Keratinocyte (primary cell): ENCODE measurements at regions not wholly inside any gene's neighbourhood (a gene's known extent, or its start where the extent isn't known, plus 50 kb on each side); places are given as distances from the start of the nearest gene placed in this dataset.

ENCODE experiments used
- DNase-seq: peaks from one replicate; pipeline ENCODE4 v3.0.0-alpha.2; 2011; ENCODE audit warnings: low read depth, missing footprints, low spot score
- FAIRE-seq: peaks from 2 replicates; lab custom pipeline; 2011; peaks lifted over from hg19 to GRCh38; lab: Jason Lieb, UNC
- H2AFZ ChIP-seq: 2 replicates; pipeline ENCODE4 v1.6.0; 2012; ENCODE audit warnings: low read length, control low read depth, inconsistent platforms; ENCODE audit not compliant: control insufficient read depth
- H3K27ac ChIP-seq: 2 replicates; pipeline ENCODE4 v1.5.1; 2011; ENCODE audit warnings: low read length; ENCODE audit not compliant: control insufficient read depth, insufficient read depth
- H3K27me3 ChIP-seq: 3 replicates; pipeline ENCODE4 v1.6.0; 2011; ENCODE audit warnings: low read length; ENCODE audit not compliant: control insufficient read depth, insufficient read depth; ENCODE audit errors: extremely low read depth
- H3K36me3 ChIP-seq, 2 experiments: 2 replicates in 1 of 2; 3 replicates in 1 of 2; pipeline ENCODE4 v1.5.1; 2011; ENCODE audit warnings: low read length in 2 of 2, mild to moderate bottlenecking in 1 of 2; ENCODE audit not compliant: control insufficient read depth in 2 of 2, insufficient read depth in 2 of 2; ENCODE audit errors: extremely low read depth in 1 of 2
- H3K4me1 ChIP-seq: 3 replicates; pipeline ENCODE4 v1.5.1; 2011; ENCODE audit warnings: low read length; ENCODE audit not compliant: control insufficient read depth, insufficient read depth; ENCODE audit errors: extremely low read depth
- H3K4me2 ChIP-seq: 3 replicates; pipeline ENCODE4 v1.6.0; 2011; ENCODE audit warnings: low read depth, low read length; ENCODE audit not compliant: control insufficient read depth, insufficient read depth; ENCODE audit errors: extremely low read depth
- H3K4me3 ChIP-seq, 3 experiments: fragments of 200-600 bp in 1 of 3; sonication (generic) in 1 of 3; 2 replicates in 2 of 3; 3 replicates in 1 of 3; pipeline ENCODE4 v1.5.1; 2011 to 2016; ENCODE audit warnings: low read length in 3 of 3, mild to moderate bottlenecking in 3 of 3, control low read depth in 2 of 3, inconsistent platforms in 1 of 3, low read depth in 1 of 3, mixed read lengths in 1 of 3, mixed run types in 1 of 3, moderate library complexity in 1 of 3; ENCODE audit not compliant: control insufficient read depth in 2 of 3, insufficient read depth in 2 of 3; ENCODE audit errors: extremely low read depth in 1 of 3
- H3K79me2 ChIP-seq: 2 replicates; pipeline ENCODE4 v1.6.0; 2012; ENCODE audit warnings: low read length; ENCODE audit not compliant: control insufficient read depth, insufficient read depth
- H3K9ac ChIP-seq: 3 replicates; pipeline ENCODE4 v1.6.0; 2011; ENCODE audit warnings: low read length; ENCODE audit not compliant: control insufficient read depth, insufficient read depth; ENCODE audit errors: extremely low read depth
- H3K9me1 ChIP-seq: 3 replicates; pipeline ENCODE4 v1.6.0; 2011; ENCODE audit warnings: low read length; ENCODE audit not compliant: control insufficient read depth, insufficient read depth; ENCODE audit errors: extremely low read depth
- H3K9me3 ChIP-seq: 2 replicates; pipeline ENCODE4 v1.5.1; 2012; ENCODE audit warnings: low read depth, low read length; ENCODE audit not compliant: control insufficient read depth
- H4K20me1 ChIP-seq: 3 replicates; pipeline ENCODE4 v1.6.0; 2011; ENCODE audit warnings: low read length; ENCODE audit not compliant: control insufficient read depth, insufficient read depth; ENCODE audit errors: extremely low read depth
- EZH2 ChIP-seq: IDR thresholded peaks from one replicate; pipeline ENCODE4 v1.6.1; 2012; ENCODE audit warnings: inconsistent platforms, mild to moderate bottlenecking, low read length, moderate library complexity
- dilution Hi-C: fragments of 300-500 bp; cut with MboI; formaldehyde crosslinking; loops from one replicate; pipeline ENCODE4 v1.7.0; 2020; ENCODE audit warnings: low sequenced_read_pairs; ENCODE audit not compliant: extremely low pct_ligation_motif_present
- TF ChIP-seq, protein P1 (sequence below), 3 experiments: IDR thresholded peaks in 1 of 3; conservative IDR thresholded peaks in 1 of 3; optimal IDR thresholded peaks in 1 of 3; 2 replicates in 2 of 3; 3 replicates in 1 of 3; pipeline versions ENCODE3 to v1.5.1; 2011; ENCODE audit warnings: low read length in 3 of 3, mild to moderate bottlenecking in 3 of 3, moderate library complexity in 2 of 3, control low read depth in 1 of 3, inconsistent platforms in 1 of 3; ENCODE audit not compliant: insufficient read depth in 2 of 3; ENCODE audit errors: extremely low read depth in 1 of 3

DNA sequence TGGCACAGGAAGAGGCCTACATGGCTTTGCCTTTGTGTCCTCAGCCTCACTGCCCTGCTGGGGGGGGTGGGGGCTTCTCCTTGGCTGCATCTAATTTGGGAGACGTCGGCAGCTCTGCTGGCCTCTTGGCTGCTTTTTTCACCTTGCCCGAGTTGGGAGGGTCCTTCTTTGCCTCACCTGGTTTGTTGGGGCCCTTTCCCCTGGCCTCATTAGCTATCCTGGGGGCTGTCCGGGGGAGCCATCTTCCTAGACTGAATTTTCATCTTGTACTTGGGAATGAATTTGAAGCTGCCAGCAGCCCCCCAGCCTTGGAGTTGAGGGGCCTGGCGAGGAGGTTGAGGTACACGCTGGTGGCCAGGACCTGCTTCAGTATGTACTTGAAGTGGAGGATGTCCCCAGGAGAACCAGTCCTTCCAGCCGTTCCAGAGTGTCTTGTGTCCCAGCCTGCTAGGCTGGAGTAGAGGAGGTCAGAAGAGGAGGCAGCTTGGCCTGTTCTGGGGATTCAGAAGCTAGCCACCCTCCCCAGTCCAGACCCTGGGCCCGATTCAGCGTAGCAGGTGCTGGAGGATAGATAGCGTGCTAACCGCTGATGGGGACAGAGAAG, 70.7 kb upstream of the VASH1 start:
- DNase-seq (no peak), FAIRE-seq (no peak)
- Histone ChIP-seq H3K36me3 (no peaks in the 10 kb centered on the region), H3K4me2 (no peak overlapping the region), H3K9me3 (peaks cover 6% of the 10 kb centered on the region), H3K9me1 (no peaks in the 10 kb centered on the region), H3K4me1 (no peaks in the 10 kb centered on the region), H4K20me1 (no peaks in the 10 kb centered on the region), H2AFZ (no peak overlapping the region), H3K4me3 (no peak overlapping the region), H3K27ac (no peak overlapping the region), H3K9ac (no peak overlapping the region), H3K27me3 (no peaks in the 10 kb centered on the region), H3K79me2 (no peaks in the 10 kb centered on the region)
- TF ChIP-seq, protein P1, sequence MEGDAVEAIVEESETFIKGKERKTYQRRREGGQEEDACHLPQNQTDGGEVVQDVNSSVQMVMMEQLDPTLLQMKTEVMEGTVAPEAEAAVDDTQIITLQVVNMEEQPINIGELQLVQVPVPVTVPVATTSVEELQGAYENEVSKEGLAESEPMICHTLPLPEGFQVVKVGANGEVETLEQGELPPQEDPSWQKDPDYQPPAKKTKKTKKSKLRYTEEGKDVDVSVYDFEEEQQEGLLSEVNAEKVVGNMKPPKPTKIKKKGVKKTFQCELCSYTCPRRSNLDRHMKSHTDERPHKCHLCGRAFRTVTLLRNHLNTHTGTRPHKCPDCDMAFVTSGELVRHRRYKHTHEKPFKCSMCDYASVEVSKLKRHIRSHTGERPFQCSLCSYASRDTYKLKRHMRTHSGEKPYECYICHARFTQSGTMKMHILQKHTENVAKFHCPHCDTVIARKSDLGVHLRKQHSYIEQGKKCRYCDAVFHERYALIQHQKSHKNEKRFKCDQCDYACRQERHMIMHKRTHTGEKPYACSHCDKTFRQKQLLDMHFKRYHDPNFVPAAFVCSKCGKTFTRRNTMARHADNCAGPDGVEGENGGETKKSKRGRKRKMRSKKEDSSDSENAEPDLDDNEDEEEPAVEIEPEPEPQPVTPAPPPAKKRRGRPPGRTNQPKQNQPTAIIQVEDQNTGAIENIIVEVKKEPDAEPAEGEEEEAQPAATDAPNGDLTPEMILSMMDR (optimal IDR thresholded peaks at IDR 0.05 in 1 of 3, IDR thresholded peaks at IDR 0.05 in 1 of 3, conservative IDR thresholded peaks at IDR 0.05 in 1 of 3; ENCODE audit: extremely low read depth in 1 of 3, insufficient read depth in 2 of 3, low read length in 3 of 3) = no peak
- TF ChIP-seq EZH2 = no peak
- dilution Hi-C loops = no loop called here

- Histone ChIP-seq H3K9me3 (no peaks in the 10 kb centered on the region), H3K4me2 (no peak overlapping the region), H3K4me1 (no peaks in the 10 kb centered on the region), H3K9me1 (no peaks in the 10 kb centered on the region), H3K27me3 (no peaks in the 10 kb centered on the region), H4K20me1 (no peaks in the 10 kb centered on the region), H3K27ac (no peak overlapping the region), H3K36me3 (no peaks in the 10 kb centered on the region), H3K79me2 (no peaks in the 10 kb centered on the region), H3K9ac (no peak overlapping the region), H2AFZ (no peak overlapping the region), H3K4me3 (no peak overlapping the region)
- TF ChIP-seq EZH2 = no peak
- TF ChIP-seq, protein P1 (optimal IDR thresholded peaks at IDR 0.05 in 1 of 3, IDR thresholded peaks at IDR 0.05 in 1 of 3, conservative IDR thresholded peaks at IDR 0.05 in 1 of 3; ENCODE audit: extremely low read depth in 1 of 3, insufficient read depth in 2 of 3, low read length in 3 of 3) = no peak
- DNase-seq (no peak), FAIRE-seq (no peak)
- dilution Hi-C loops = no loop called here
Measured at GRCh38 chr14:76694106-76694505, 67.2 kb upstream of the VASH1 start.
